ENCODE measurements at regions not wholly inside any gene's neighbourhood (a gene's known extent, or its start where the extent isn't known, plus 50 kb on each side); places are given as distances from the start of the nearest gene placed in this dataset.

GRCh38 chr13:73189776-73190175, 131.0 kb downstream of the KLF5 start:
- Histone ChIP-seq H3K4me2 (ENCODE audit: low read length) (no peak overlapping the region), H3K4me3 (replicated peaks in 1 of 2; ENCODE audit: low read depth in 1 of 2, low read length in 2 of 2) (no peak overlapping the region), H3K9me3 (ENCODE audit: control insufficient read depth in 1 of 2, insufficient read depth in 1 of 2, low read depth in 1 of 2, low read length in 2 of 2) (no peaks in the 10 kb centered on the region), H3K9ac (ENCODE audit: low read length) (no peak overlapping the region), H4K20me1 (ENCODE audit: insufficient read depth) (no peaks in the 10 kb centered on the region), H3K27me3 (ENCODE audit: insufficient read depth, low read length) (no peaks in the 10 kb centered on the region), H3K36me3 (ENCODE audit: control insufficient read depth in 1 of 2, insufficient read depth in 2 of 2, low read length in 2 of 2) (no peaks in the 10 kb centered on the region), H3K27ac (ENCODE audit: low read depth, low read length) (no peak overlapping the region), H3K4me1 (ENCODE audit: control insufficient read depth in 1 of 2, insufficient read depth in 2 of 2, low read length in 2 of 2) (peaks cover 0 to 12% of the 10 kb centered on the region in 2 experiments; a peak in 1 of 4 replicates), H3K9me2 (ENCODE audit: insufficient read depth) (no peaks in the 10 kb centered on the region), H2AFZ (ENCODE audit: low read depth, low read length, poor library complexity, severe bottlenecking) (peak overlapping the region; percentile 66), H3K79me2 (ENCODE audit: insufficient read depth, low read length) (no peaks in the 10 kb centered on the region)
- no peak for TF ChIP-seq CBX3 (IDR thresholded peaks at IDR 0.05; ENCODE audit: low read depth)
- no peak for TF ChIP-seq ATF3 (IDR thresholded peaks at IDR 0.05)
- TF ChIP-seq JUND (IDR thresholded peaks at IDR 0.05), result no peak
- TF ChIP-seq SP1 (IDR thresholded peaks at IDR 0.05; ENCODE audit: low read depth), result no peak
- no peak for TF ChIP-seq SRF (IDR thresholded peaks at IDR 0.05; ENCODE audit: low read depth)
- no peak for TF ChIP-seq POLR2A (IDR thresholded peaks at IDR 0.05; ENCODE audit: borderline replicate concordance, extremely low read depth, insufficient read depth, insufficient read length)
- TF ChIP-seq, protein P1, sequence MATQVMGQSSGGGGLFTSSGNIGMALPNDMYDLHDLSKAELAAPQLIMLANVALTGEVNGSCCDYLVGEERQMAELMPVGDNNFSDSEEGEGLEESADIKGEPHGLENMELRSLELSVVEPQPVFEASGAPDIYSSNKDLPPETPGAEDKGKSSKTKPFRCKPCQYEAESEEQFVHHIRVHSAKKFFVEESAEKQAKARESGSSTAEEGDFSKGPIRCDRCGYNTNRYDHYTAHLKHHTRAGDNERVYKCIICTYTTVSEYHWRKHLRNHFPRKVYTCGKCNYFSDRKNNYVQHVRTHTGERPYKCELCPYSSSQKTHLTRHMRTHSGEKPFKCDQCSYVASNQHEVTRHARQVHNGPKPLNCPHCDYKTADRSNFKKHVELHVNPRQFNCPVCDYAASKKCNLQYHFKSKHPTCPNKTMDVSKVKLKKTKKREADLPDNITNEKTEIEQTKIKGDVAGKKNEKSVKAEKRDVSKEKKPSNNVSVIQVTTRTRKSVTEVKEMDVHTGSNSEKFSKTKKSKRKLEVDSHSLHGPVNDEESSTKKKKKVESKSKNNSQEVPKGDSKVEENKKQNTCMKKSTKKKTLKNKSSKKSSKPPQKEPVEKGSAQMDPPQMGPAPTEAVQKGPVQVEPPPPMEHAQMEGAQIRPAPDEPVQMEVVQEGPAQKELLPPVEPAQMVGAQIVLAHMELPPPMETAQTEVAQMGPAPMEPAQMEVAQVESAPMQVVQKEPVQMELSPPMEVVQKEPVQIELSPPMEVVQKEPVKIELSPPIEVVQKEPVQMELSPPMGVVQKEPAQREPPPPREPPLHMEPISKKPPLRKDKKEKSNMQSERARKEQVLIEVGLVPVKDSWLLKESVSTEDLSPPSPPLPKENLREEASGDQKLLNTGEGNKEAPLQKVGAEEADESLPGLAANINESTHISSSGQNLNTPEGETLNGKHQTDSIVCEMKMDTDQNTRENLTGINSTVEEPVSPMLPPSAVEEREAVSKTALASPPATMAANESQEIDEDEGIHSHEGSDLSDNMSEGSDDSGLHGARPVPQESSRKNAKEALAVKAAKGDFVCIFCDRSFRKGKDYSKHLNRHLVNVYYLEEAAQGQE (IDR thresholded peaks at IDR 0.05; ENCODE audit: low read depth), result no peak
- TF ChIP-seq EZH2 (IDR thresholded peaks at IDR 0.05), result no peak
- ChIA-PET POLR2A (no interaction called here), RAD21 (ENCODE audit: low non-redundant PET in 1 of 2, low total read pairs in 2 of 2, uncharacterized antibody in 2 of 2, unreplicated experiment in 2 of 2) (no interaction called here), CTCF (no interaction called here)
- no peak for DNase-seq (ENCODE audit: low read depth, low spot score)
- no peak for ATAC-seq
- no TSS peak for BruUV-seq (replicated peaks)
- intact Hi-C loops (cut with micrococcal nuclease), result no loop called here

DNA sequence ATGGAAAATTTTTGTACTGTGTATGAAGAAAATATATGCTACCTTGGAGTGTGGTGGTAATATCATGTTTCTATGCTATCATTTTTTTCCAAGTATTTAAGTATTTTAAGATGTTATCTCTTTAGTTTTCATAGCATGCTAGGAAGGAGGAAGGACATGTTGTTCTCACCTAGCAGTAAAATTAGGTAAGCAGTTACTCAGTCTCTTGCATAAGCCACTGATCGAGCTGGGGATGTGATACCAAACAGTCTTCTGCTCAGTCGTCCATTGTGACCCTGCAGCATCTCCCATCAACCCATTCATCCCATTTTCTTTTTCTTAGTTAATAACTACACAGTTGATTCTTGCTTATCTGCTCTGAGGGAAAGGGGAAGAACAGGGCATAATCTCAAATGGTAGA, 130.6 kb downstream of the KLF5 start:
- H3K36me3 ChIP-seq (ENCODE audit: control insufficient read depth in 1 of 2, insufficient read depth in 2 of 2, low read length in 2 of 2), result no peaks in the 10 kb centered on the region
- DNase-seq (ENCODE audit: low read depth, low spot score) (no peak), ATAC-seq (no peak)
- intact Hi-C loops (cut with micrococcal nuclease), result no loop called here
- BruUV-seq (replicated peaks), result no TSS peak
- H3K4me2 ChIP-seq (ENCODE audit: low read length), result no peak overlapping the region
- no peaks in the 10 kb centered on the region for H3K79me2 ChIP-seq (ENCODE audit: insufficient read depth, low read length)
- H3K4me3 ChIP-seq (replicated peaks in 1 of 2; ENCODE audit: low read depth in 1 of 2, low read length in 2 of 2), result no peak overlapping the region
- no peaks in the 10 kb centered on the region for H3K27me3 ChIP-seq (ENCODE audit: insufficient read depth, low read length)
- H3K9me2 ChIP-seq (ENCODE audit: insufficient read depth), result no peaks in the 10 kb centered on the region
- RAD21 ChIA-PET (ENCODE audit: low non-redundant PET in 1 of 2, low total read pairs in 2 of 2, uncharacterized antibody in 2 of 2, unreplicated experiment in 2 of 2), result no interaction called here
- H2AFZ ChIP-seq (ENCODE audit: low read depth, low read length, poor library complexity, severe bottlenecking), result peak overlapping the region; percentile 15
- no peak overlapping the region for H3K27ac ChIP-seq (ENCODE audit: low read depth, low read length)
- CTCF ChIA-PET, result no interaction called here
- H4K20me1 ChIP-seq (ENCODE audit: insufficient read depth), result no peaks in the 10 kb centered on the region
- POLR2A ChIA-PET, result no interaction called here
- no peak overlapping the region for H3K9ac ChIP-seq (ENCODE audit: low read length)
- H3K9me3 ChIP-seq (ENCODE audit: control insufficient read depth in 1 of 2, insufficient read depth in 1 of 2, low read depth in 1 of 2, low read length in 2 of 2), result no peaks in the 10 kb centered on the region
- peaks cover 0 to 11% of the 10 kb centered on the region in 2 experiments; a peak in 1 of 4 replicates for H3K4me1 ChIP-seq (ENCODE audit: control insufficient read depth in 1 of 2, insufficient read depth in 2 of 2, low read length in 2 of 2)
- TF ChIP-seq JUND (IDR thresholded peaks at IDR 0.05) (no peak), POLR2A (IDR thresholded peaks at IDR 0.05; ENCODE audit: borderline replicate concordance, extremely low read depth, insufficient read depth, insufficient read length) (no peak), EZH2 (IDR thresholded peaks at IDR 0.05) (no peak), ZNF274 (IDR thresholded peaks at IDR 0.05; ENCODE audit: low read depth, low read length) (no peak), POLR2AphosphoS5 (IDR thresholded peaks at IDR 0.05; ENCODE audit: low read depth, low read length) (no peak), EGR1 (IDR thresholded peaks at IDR 0.05; ENCODE audit: low read depth) (no peak), ATF3 (IDR thresholded peaks at IDR 0.05) (no peak), CBX3 (IDR thresholded peaks at IDR 0.05; ENCODE audit: low read depth) (no peak), FOSL1 (IDR thresholded peaks at IDR 0.05; ENCODE audit: low read depth) (no peak), ZFX (IDR thresholded peaks at IDR 0.05) (no peak)
- TF ChIP-seq, protein P2, sequence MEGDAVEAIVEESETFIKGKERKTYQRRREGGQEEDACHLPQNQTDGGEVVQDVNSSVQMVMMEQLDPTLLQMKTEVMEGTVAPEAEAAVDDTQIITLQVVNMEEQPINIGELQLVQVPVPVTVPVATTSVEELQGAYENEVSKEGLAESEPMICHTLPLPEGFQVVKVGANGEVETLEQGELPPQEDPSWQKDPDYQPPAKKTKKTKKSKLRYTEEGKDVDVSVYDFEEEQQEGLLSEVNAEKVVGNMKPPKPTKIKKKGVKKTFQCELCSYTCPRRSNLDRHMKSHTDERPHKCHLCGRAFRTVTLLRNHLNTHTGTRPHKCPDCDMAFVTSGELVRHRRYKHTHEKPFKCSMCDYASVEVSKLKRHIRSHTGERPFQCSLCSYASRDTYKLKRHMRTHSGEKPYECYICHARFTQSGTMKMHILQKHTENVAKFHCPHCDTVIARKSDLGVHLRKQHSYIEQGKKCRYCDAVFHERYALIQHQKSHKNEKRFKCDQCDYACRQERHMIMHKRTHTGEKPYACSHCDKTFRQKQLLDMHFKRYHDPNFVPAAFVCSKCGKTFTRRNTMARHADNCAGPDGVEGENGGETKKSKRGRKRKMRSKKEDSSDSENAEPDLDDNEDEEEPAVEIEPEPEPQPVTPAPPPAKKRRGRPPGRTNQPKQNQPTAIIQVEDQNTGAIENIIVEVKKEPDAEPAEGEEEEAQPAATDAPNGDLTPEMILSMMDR (IDR thresholded peaks at IDR 0.05 in 2 of 3, conservative IDR thresholded peaks at IDR 0.05 in 1 of 3; ENCODE audit: borderline replicate concordance in 1 of 3, insufficient read depth in 1 of 3, low read depth in 2 of 3, low read length in 2 of 3), result no peak

All from HCT116 (cell line).